ENCODE measurements at regions not wholly inside any gene's neighbourhood (a gene's known extent, or its start where the extent isn't known, plus 50 kb on each side); places are given as distances from the start of the nearest gene placed in this dataset.
"Not testable (repeated sequence)": the region's sequence is repeated elsewhere in the genome, so short reads cannot be mapped to it uniquely, and the experiment has no call there.

- no peak for DNase-seq (ENCODE audit: low spot score)
Measured at GRCh38 chr3:182509844-182510460, 283.4 kb upstream of the ATP11B start.

GRCh38 chr3:182514236-182514964 lies 278.9 kb upstream of the ATP11B start:
- no peak for DNase-seq (ENCODE audit: low spot score)

DNA sequence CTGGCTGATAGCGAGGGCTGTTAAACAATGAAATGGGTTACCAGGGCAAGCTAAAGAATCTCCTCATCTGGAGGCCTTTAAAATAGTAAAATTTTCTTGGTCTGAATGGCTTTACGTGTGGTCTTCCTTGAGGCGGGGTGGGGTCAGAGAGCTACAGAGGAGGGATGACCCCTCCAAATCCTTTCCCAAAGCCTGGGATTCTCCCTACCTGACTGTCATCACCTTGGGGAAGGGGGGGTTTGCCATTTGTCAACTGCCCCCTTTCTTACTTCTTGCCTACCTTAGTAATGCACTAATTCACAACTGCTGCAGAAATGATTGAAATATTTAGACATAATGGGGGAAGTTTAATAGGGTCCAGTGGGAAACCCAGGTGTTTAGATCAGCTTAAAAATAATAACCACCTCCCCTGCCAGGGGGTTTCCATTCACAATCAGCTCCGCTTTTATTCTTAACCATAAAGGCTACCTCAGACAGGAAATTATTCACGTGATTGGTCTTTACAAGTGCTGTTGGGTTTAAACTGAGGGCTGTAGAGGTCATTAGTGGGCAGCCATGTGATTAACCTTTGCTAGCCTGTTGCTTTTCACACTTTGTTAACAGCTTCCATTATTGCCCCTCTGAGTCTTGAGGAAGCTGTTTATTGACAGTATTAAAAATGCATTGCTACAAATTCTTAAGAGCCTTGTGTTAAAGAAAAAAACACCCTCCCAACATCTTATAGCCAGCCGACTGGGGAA lies 276.5 kb upstream of the ATP11B start:
- no peak for DNase-seq (ENCODE audit: low spot score)

GRCh38 chr3:182519569-182519968 lies 273.7 kb upstream of the ATP11B start:
- DNase-seq (ENCODE audit: low spot score), result no peak

GRCh38 chr3:182521339-182521738 lies 272.0 kb upstream of the ATP11B start:
- DNase-seq (ENCODE audit: low spot score), result no peak

DNA sequence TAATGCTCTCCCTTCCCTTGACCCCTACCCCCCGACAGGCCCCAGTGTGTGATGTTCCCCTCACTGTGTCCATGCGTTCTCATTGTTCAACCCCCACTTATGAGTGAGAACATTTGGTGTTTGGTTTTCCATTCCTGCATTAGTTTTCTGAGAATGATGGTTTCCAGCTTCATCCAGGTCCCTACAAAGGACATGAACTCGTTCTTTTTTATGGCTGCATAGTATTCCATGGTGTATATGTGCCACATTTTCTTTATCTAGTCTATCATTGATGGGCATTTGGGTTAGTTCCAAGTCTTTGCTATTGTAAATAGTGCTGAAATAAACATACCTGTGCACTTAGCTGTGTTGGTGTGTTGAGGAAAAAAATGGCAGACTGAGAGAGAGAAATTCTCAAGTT lies 269.9 kb upstream of the ATP11B start:
- DNase-seq (ENCODE audit: low spot score), result not testable (repeated sequence)

DNA sequence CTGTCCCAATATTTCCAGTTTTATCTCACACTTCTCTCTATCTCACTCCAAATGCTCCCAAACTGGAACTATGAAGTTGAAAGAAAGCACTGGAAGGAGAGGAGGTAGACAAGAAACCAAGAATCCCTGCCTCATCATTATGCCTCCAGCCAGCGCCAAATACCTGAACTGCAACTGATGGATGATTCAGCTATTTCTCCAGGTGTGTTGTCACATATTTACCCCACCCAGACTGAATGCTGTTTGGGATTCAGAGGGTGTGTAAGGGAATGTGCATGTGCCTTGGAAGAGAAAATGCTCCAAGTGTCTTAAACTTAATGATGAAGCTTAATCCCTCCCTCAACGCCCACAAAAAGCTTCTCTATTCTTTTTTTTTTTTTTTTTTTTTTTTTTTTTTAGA lies 269.5 kb upstream of the ATP11B start:
- no peak for DNase-seq (ENCODE audit: low spot score)

GRCh38 chr3:182524711-182525401 lies 268.4 kb upstream of the ATP11B start:
- no peak for DNase-seq (ENCODE audit: low spot score)

DNA sequence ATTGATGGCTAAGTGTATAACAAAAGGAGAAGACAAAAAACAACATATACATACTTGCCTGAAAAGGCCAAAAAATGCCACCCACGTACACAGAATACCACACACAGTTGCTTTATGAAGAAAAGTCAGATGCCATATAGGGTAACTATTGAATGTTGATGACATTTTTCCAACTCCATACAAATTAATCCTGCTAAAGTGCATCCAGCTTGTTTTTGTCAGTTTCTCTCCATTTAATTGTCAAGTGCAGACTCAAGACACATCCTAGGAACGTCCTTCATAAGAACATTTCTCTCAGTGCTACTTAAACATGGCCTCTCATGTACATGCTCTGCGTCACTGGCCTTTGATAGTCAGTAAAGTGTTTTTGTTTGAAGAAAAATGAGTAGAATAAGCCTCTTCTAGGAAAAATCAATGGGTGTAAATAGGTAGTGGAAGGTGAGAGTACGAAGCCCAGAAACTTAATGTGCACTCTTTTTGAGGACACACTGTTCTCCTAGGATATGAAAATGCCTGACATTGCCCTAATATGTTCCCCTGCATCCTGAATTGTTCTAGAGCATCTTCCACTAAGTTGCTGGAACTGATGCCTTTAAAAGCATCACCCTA lies 267.4 kb upstream of the ATP11B start:
- no peak for DNase-seq (ENCODE audit: low spot score)

GRCh38 chr3:182527745-182528144 lies 265.6 kb upstream of the ATP11B start:
- no peak for DNase-seq (ENCODE audit: low spot score)

GRCh38 chr3:182530316-182530715 lies 263.0 kb upstream of the ATP11B start:
- no peak for DNase-seq (ENCODE audit: low spot score)

- DNase-seq (ENCODE audit: low spot score), result no peak
Measured at GRCh38 chr3:182533394-182533793, 259.9 kb upstream of the ATP11B start.

DNA sequence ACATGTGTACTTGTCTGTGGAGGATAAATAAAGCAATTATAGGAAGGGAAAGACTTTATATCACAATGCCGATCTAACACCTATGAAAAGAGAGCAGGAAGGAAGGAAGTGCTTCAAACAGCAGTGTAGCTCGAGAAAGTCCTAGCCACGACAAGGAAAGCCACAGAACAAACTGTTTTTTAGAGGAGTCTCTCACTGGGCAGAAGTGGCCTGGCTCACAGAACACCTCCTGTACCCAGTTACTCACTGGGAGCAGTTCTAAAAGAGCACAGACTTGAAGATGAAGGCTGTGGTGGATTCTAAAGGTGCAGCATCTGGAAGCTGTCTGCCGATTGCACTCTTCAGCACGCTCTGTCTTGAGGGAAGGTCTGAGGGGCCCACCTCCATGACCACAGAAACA lies 248.8 kb upstream of the ATP11B start:
- DNase-seq (ENCODE audit: low spot score), result no peak

DNA sequence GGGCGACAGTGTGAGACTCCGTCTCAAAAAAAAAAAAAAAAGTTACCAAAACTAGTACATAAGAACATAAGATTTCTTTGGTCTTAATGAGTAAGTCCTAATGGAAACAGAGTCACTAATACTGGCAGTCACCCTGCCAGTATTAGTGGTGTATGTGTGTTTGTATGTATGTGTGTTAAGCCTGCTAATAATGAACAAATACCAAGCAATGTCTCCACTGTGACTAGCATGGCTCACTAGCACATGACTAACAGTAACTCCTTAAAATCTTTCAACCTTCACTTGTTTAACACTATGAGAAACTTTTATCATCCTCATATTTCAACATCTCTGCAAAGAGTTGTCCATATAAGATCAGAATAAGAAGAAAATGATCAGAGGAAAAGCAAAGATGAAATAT lies 231.0 kb upstream of the ATP11B start:
- no peak for DNase-seq (ENCODE audit: low spot score)

GRCh38 chr3:182565916-182566796 lies 227.1 kb upstream of the ATP11B start:
- no peak for DNase-seq (ENCODE audit: low spot score)

- no peak for DNase-seq (ENCODE audit: low spot score)
Measured at GRCh38 chr3:182567700-182568099, 225.6 kb upstream of the ATP11B start.

DNA sequence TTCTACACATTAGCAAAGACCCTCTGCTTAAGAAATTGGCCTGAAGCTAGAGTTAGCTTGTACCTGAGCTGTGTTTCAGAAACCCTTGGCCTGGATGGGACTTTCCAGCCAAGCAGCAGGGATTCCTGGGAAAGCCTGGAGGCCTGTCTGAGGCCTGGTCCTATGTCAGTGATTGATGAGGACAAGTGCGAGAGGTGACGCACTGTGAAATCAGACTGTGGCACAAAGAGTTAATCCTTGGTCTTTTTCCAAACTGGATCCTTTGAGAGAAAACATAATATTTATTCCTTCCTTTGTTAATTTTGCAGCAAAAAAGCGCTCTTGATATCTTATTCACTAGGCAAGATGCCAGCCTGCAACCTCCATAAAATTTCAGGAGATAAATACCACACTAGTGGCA lies 225.0 kb upstream of the ATP11B start:
- no peak for DNase-seq (ENCODE audit: low spot score)

DNA sequence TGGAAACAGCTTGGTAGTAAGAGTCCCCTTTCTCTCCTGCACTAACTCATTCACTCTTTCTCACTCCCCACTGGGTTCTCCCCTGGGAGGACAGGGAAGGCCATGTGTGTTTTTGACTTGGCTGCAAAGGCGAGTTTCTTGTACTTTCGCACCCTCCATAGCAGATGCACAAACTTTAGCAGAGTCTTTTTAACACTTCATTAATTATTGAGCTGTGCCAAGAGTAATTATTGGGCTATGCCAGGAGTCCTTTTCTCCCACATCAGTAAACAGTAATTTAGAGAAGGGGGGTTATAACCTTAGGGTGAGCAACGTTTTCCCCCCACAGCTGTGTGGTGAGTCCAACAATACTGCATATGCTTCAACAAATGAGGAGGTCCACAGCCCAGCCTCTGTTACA lies 224.4 kb upstream of the ATP11B start:
- no peak for DNase-seq (ENCODE audit: low spot score)

- no peak for DNase-seq (ENCODE audit: low spot score)
Measured at GRCh38 chr3:182570946-182571594, 222.2 kb upstream of the ATP11B start.

GRCh38 chr3:182575941-182576340 lies 217.4 kb upstream of the ATP11B start:
- DNase-seq (ENCODE audit: low spot score), result no peak

DNA sequence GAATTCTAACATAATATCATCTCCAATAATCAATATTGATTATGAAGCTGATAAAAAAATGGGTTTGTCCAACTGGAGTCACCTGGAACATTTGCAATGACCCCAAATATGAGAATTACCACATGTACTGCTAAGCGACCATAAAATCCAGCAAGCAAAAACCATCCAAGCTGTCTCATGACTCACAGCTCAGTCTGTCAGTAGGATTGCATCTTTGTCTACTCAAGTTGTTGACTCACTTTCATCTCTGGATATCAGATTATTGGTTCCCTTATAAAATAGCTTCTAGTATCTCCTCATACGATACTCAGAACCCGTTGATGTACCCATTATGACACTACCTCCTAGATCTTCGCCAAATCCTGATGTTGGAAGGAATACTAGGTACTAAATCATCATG lies 209.8 kb upstream of the ATP11B start:
- no peak for DNase-seq (ENCODE audit: low spot score)
